ENCODE measurements at regions not wholly inside any gene's neighbourhood (a gene's known extent, or its start where the extent isn't known, plus 50 kb on each side); places are given as distances from the start of the nearest gene placed in this dataset.
"Not testable (repeated sequence)": the region's sequence is repeated elsewhere in the genome, so short reads cannot be mapped to it uniquely, and the experiment has no call there.

GRCh38 chr6:68086199-68086598 is 548.9 kb upstream of the ADGRB3 start:
- TF ChIP-seq CTCF (IDR thresholded peaks at IDR 0.05; ENCODE audit: insufficient read depth, low read length, severe bottlenecking): no peak
- FAIRE-seq (no peak), DNase-seq (ENCODE audit: low read depth) (no peak)
- Histone ChIP-seq H3K4me3 (ENCODE audit: low read depth, low read length) (no peak overlapping the region), H3K36me3 (ENCODE audit: control insufficient read depth, insufficient read depth, low read length) (no peaks in the 10 kb centered on the region), H3K27me3 (ENCODE audit: control insufficient read depth, insufficient read depth, low read length) (no peaks in the 10 kb centered on the region)

- H3K4me3 ChIP-seq (ENCODE audit: low read depth, low read length); H3K36me3 ChIP-seq (ENCODE audit: control insufficient read depth, insufficient read depth, low read length); FAIRE-seq; DNase-seq (ENCODE audit: low read depth); H3K27me3 ChIP-seq (ENCODE audit: control insufficient read depth, insufficient read depth, low read length): not testable (repeated sequence)
Observed at GRCh38 chr6:68085599-68085998, 549.5 kb upstream of the ADGRB3 start.

- Histone ChIP-seq H3K36me3 (ENCODE audit: control insufficient read depth, insufficient read depth, low read length) (no peaks in the 10 kb centered on the region), H3K27me3 (ENCODE audit: control insufficient read depth, insufficient read depth, low read length) (no peaks in the 10 kb centered on the region), H3K4me3 (ENCODE audit: low read depth, low read length) (no peak overlapping the region)
- DNase-seq (ENCODE audit: low read depth) (no peak), FAIRE-seq (no peak)
- no peak for TF ChIP-seq CTCF (IDR thresholded peaks at IDR 0.05; ENCODE audit: insufficient read depth, low read length, severe bottlenecking)
Observed at GRCh38 chr6:68082086-68082485, 553.0 kb upstream of the ADGRB3 start.

- no peak for TF ChIP-seq CTCF (IDR thresholded peaks at IDR 0.05; ENCODE audit: insufficient read depth, low read length, severe bottlenecking)
- DNase-seq (ENCODE audit: low read depth) (no peak), FAIRE-seq (no peak)
- Histone ChIP-seq H3K27me3 (ENCODE audit: control insufficient read depth, insufficient read depth, low read length) (no peaks in the 10 kb centered on the region), H3K36me3 (ENCODE audit: control insufficient read depth, insufficient read depth, low read length) (no peaks in the 10 kb centered on the region), H3K4me3 (ENCODE audit: low read depth, low read length) (no peak overlapping the region)
Observed at GRCh38 chr6:68080074-68080473, 555.0 kb upstream of the ADGRB3 start.

- no peak for DNase-seq (ENCODE audit: low read depth)
- Histone ChIP-seq H3K36me3 (ENCODE audit: control insufficient read depth, insufficient read depth, low read length) (no peaks in the 10 kb centered on the region), H3K27me3 (ENCODE audit: control insufficient read depth, insufficient read depth, low read length) (no peaks in the 10 kb centered on the region), H3K4me3 (ENCODE audit: low read depth, low read length) (no peak overlapping the region)
- no peak for FAIRE-seq
- TF ChIP-seq CTCF (IDR thresholded peaks at IDR 0.05; ENCODE audit: insufficient read depth, low read length, severe bottlenecking): no peak
Observed at GRCh38 chr6:68077661-68078060, 557.4 kb upstream of the ADGRB3 start.

GRCh38 chr6:68071740-68072139 is 563.3 kb upstream of the ADGRB3 start:
- no peaks in the 10 kb centered on the region for H3K36me3 ChIP-seq (ENCODE audit: control insufficient read depth, insufficient read depth, low read length)
- no peak overlapping the region for H3K4me3 ChIP-seq (ENCODE audit: low read depth, low read length)
- no peaks in the 10 kb centered on the region for H3K27me3 ChIP-seq (ENCODE audit: control insufficient read depth, insufficient read depth, low read length)
- no peak for TF ChIP-seq CTCF (IDR thresholded peaks at IDR 0.05; ENCODE audit: insufficient read depth, low read length, severe bottlenecking)
- no peak for DNase-seq (ENCODE audit: low read depth)
- FAIRE-seq: no peak

Data from bronchial epithelial cell (primary cell).